CD14-positive monocyte (primary cell): ENCODE measurements at regions not wholly inside any gene's neighbourhood (a gene's known extent, or its start where the extent isn't known, plus 50 kb on each side); places are given as distances from the start of the nearest gene placed in this dataset.
A peak's percentile ranks its signal among the peaks of the same experiment; 100 is the strongest.

Experiments
- DNase-seq, 3 donors: peaks; one replicate each; pipeline ENCODE4 v3.0.0-alpha.2; 2011 to 2022
- H2AFZ ChIP-seq: 2 replicates; pipeline ENCODE4 v1.6.0; 2012; ENCODE audit warnings: mild to moderate bottlenecking, low read depth, low read length, inconsistent platforms; ENCODE audit not compliant: insufficient read depth, poor library complexity, severe bottlenecking
- H3K27ac ChIP-seq, 2 donors: 1 replicate in 1 of 2; 2 replicates in 1 of 2; pipeline ENCODE4 v1.5.1; 2012 to 2013; ENCODE audit warnings: low read length in 2 of 2, control low read depth in 1 of 2, inconsistent platforms in 1 of 2, low read depth in 1 of 2, mild to moderate bottlenecking in 1 of 2
- H3K27me3 ChIP-seq, 2 donors: one replicate each; pipeline versions ENCODE4 v1.6.0 to v1.6.1; 2011 to 2013; ENCODE audit warnings: low read length in 2 of 2; ENCODE audit not compliant: control insufficient read depth in 2 of 2, insufficient read depth in 2 of 2
- H3K36me3 ChIP-seq, 2 donors: replicated peaks in 1 of 2; 1 replicate in 1 of 2; 2 replicates in 1 of 2; pipeline versions ENCODE4 v1.5.1 to v1.6.1; 2012 to 2013; ENCODE audit warnings: low read length in 2 of 2, control low read depth in 1 of 2, inconsistent platforms in 1 of 2, mild to moderate bottlenecking in 1 of 2; ENCODE audit not compliant: insufficient read depth in 2 of 2, control insufficient read depth in 1 of 2
- H3K4me1 ChIP-seq, 2 donors: 1 replicate in 1 of 2; 2 replicates in 1 of 2; pipeline versions ENCODE4 v1.5.1 to v1.6.1; 2012 to 2013; ENCODE audit warnings: low read length in 2 of 2, control low read depth in 1 of 2, inconsistent platforms in 1 of 2, mild to moderate bottlenecking in 1 of 2, moderate library complexity in 1 of 2; ENCODE audit not compliant: insufficient read depth in 2 of 2, control insufficient read depth in 1 of 2
- H3K4me2 ChIP-seq: replicated peaks from 2 replicates; pipeline ENCODE3; 2012; ENCODE audit warnings: low read length, moderate library complexity, mild to moderate bottlenecking; ENCODE audit not compliant: poor library complexity, severe bottlenecking; ENCODE audit errors: extremely low read depth
- H3K4me3 ChIP-seq, 3 experiments: fragments of 200-600 bp in 1 of 3; sonication (generic) in 1 of 3; replicated peaks in 1 of 3; 1 replicate in 2 of 3; 2 replicates in 1 of 3; pipeline ENCODE4 v1.5.1; 2011 to 2013; ENCODE audit warnings: low read length in 3 of 3, mild to moderate bottlenecking in 3 of 3, control low read depth in 2 of 3, low read depth in 2 of 3, inconsistent platforms in 1 of 3, moderate library complexity in 1 of 3
- H3K79me2 ChIP-seq: 2 replicates; pipeline ENCODE4 v1.6.0; 2012; ENCODE audit warnings: mild to moderate bottlenecking, control low read depth, inconsistent platforms, low read length, moderate library complexity; ENCODE audit not compliant: insufficient read depth
- H3K9ac ChIP-seq: 2 replicates; pipeline ENCODE4 v1.6.0; 2017; ENCODE audit warnings: low read length, mild to moderate bottlenecking; ENCODE audit not compliant: insufficient read depth, poor library complexity, severe bottlenecking
- H3K9me3 ChIP-seq, 2 donors: replicated peaks in 1 of 2; 1 replicate in 1 of 2; 2 replicates in 1 of 2; pipeline versions ENCODE4 v1.5.1 to v1.6.1; 2012 to 2013; ENCODE audit warnings: low read length in 2 of 2, control low read depth in 1 of 2; ENCODE audit not compliant: control insufficient read depth in 1 of 2, insufficient read depth in 1 of 2
- H4K20me1 ChIP-seq: 2 replicates; pipeline ENCODE4 v1.6.0; 2012; ENCODE audit warnings: mild to moderate bottlenecking, low read length, control low read depth, moderate library complexity; ENCODE audit not compliant: insufficient read depth
- H3K27ac Mint-ChIP-seq, 7 donors: one replicate each; pipeline ENCODE4 v1.8.0; 2020; ENCODE audit warnings: mild to moderate bottlenecking in 7 of 7, mixed read lengths in 7 of 7, moderate library complexity in 6 of 7, inconsistent platforms in 2 of 7
- H3K27me3 Mint-ChIP-seq, 3 donors: one replicate each; pipeline ENCODE4 v1.8.0; 2021 to 2022; ENCODE audit warnings: low read depth in 3 of 3, mild to moderate bottlenecking in 3 of 3, mixed read lengths in 3 of 3, moderate library complexity in 3 of 3, inconsistent platforms in 1 of 3
- H3K36me3 Mint-ChIP-seq, 2 donors: one replicate each; pipeline ENCODE4 v1.8.0; 2020; ENCODE audit warnings: mixed read lengths in 2 of 2, inconsistent platforms in 1 of 2, mild to moderate bottlenecking in 1 of 2
- H3K4me1 Mint-ChIP-seq: one replicate; pipeline ENCODE4 v1.8.0; 2020; ENCODE audit warnings: mild to moderate bottlenecking, mixed read lengths
- H3K4me3 Mint-ChIP-seq, 2 donors: one replicate each; pipeline ENCODE4 v1.8.0; 2020; ENCODE audit warnings: mild to moderate bottlenecking in 2 of 2, mixed read lengths in 2 of 2, moderate library complexity in 1 of 2
- H3K9me3 Mint-ChIP-seq, 7 donors: one replicate each; pipeline ENCODE4 v1.8.0; 2020 to 2022; ENCODE audit warnings: mixed read lengths in 7 of 7, mild to moderate bottlenecking in 6 of 7, moderate library complexity in 6 of 7, inconsistent platforms in 2 of 7
- WGBS: methylation state at CpG from one replicate; pipeline ENCODE4 v1.1.5; 2013; ENCODE audit warnings: missing lambda C conversion rate; ENCODE audit not compliant: insufficient coverage; 5-methylcytosine and 5-hydroxymethylcytosine counted together
- intact Hi-C, 2 donors: fragments of 100-400 bp; cut with micrococcal nuclease; formaldehyde crosslinking; loops; one replicate each; pipeline versions ENCODE4 v1.15.0 to v1.15.1; 2023
- TF ChIP-seq, protein P1 (sequence below): fragments of 200-600 bp; IDR thresholded peaks from one replicate; pipeline ENCODE4 v1.8.0; 2022; ENCODE audit warnings: antibody characterized with exemption, mild to moderate bottlenecking

DNA sequence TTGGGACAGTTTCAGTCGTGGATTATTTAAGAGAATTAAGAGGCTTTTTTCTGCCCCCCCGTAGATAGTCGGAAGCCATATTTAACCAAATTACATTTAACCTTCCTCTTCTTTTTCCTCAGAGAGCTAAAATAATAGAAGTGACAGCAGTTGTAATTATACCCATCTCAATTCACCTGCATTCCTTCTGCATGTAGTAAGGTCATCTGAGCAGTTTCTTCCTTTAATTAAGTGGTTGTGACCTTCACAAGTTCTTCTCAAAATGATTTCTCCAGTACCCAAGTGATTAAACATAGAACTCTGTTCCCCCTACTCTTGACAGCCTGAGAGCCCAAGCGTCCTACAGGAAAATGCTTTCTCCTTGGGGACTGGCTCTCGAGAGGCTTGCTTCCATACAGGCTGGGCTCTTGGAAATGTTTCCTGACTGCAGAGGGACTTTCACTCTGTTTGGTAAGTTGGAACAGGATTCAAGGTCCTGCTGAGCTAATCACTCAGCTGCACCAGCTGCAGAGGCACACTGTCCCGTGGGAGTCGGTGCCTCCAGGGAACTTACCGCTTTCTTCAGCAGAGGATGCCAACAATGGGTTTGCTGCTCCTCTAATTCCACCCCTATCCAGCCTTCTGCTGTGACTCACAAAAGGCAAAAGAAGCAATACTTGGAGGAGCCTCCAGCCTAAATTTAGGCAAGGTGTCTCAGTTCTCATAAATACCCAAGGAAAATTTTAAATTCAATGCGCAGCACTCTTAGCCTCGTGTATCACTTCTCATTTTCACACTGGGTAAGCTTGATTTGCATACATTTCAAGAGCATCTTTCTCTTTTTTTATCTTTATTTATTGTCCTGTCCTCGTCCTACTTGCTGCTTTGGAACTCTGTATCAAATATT lies 414.9 kb downstream of the KIF16B start:
- H3K36me3 ChIP-seq, result no peaks in the 10 kb centered on the region
- no peak overlapping the region for H3K9ac ChIP-seq
- no peaks in the 10 kb centered on the region for H4K20me1 ChIP-seq
- H3K79me2 ChIP-seq, result no peaks in the 10 kb centered on the region
- Mint-ChIP-seq H3K9me3 (peaks cover 0 to 6% (median 2%) of the 10 kb centered on the region in 7 donors), H3K27ac (peak overlapping the region in 1 of 7 donors; percentile 9), H3K36me3 (no peaks in the 10 kb centered on the region), H3K4me3 (no peak overlapping the region), H3K27me3 (peaks cover 0 to 1% (median 1%) of the 10 kb centered on the region in 3 donors), H3K4me1 (no peaks in the 10 kb centered on the region)
- no peak overlapping the region for H3K27ac ChIP-seq
- H3K4me1 ChIP-seq, result no peaks in the 10 kb centered on the region
- DNase-seq, result no peak
- 73% methylated on average over 6 of the region's 11 CpGs for WGBS
- intact Hi-C loops, result no loop called here
- no peak overlapping the region for H3K4me2 ChIP-seq
- TF ChIP-seq, protein P1, sequence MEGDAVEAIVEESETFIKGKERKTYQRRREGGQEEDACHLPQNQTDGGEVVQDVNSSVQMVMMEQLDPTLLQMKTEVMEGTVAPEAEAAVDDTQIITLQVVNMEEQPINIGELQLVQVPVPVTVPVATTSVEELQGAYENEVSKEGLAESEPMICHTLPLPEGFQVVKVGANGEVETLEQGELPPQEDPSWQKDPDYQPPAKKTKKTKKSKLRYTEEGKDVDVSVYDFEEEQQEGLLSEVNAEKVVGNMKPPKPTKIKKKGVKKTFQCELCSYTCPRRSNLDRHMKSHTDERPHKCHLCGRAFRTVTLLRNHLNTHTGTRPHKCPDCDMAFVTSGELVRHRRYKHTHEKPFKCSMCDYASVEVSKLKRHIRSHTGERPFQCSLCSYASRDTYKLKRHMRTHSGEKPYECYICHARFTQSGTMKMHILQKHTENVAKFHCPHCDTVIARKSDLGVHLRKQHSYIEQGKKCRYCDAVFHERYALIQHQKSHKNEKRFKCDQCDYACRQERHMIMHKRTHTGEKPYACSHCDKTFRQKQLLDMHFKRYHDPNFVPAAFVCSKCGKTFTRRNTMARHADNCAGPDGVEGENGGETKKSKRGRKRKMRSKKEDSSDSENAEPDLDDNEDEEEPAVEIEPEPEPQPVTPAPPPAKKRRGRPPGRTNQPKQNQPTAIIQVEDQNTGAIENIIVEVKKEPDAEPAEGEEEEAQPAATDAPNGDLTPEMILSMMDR, result no peak
- no peaks in the 10 kb centered on the region for H3K27me3 ChIP-seq
- H3K4me3 ChIP-seq, result no peak overlapping the region
- no peak overlapping the region for H2AFZ ChIP-seq
- no peaks in the 10 kb centered on the region for H3K9me3 ChIP-seq

DNA sequence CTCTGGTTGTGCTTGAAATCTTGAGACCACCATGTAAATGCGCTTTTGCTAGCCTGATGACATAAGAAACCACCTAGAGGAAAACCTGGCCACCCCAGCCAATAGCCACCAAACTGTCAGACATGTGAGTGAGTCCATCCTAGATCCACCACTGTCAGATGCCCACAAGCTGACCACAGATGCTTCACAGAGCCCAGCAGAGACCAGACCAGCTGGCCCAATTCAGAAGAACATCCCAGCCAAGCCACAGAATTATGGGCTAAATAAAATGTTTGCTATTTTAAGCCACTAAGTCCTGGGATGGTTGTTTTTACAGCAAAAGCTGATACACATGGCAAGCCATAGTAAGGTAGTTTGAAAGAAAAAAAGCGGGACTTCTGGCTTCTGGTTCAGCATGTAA lies 425.3 kb downstream of the KIF16B start:
- peaks cover 3 to 5% of the 10 kb centered on the region in 2 donors for H3K9me3 ChIP-seq
- H3K9ac ChIP-seq, result no peak overlapping the region
- no peak overlapping the region for H3K27ac ChIP-seq
- Mint-ChIP-seq H3K9me3 (peaks cover 5 to 13% (median 8%) of the 10 kb centered on the region in 7 donors), H3K4me3 (no peak overlapping the region), H3K36me3 (no peaks in the 10 kb centered on the region), H3K27ac (no peak overlapping the region), H3K4me1 (no peaks in the 10 kb centered on the region), H3K27me3 (peaks cover 0 to 2% (median 0%) of the 10 kb centered on the region in 3 donors)
- H3K27me3 ChIP-seq, result no peaks in the 10 kb centered on the region
- TF ChIP-seq, protein P1, result no peak
- H3K36me3 ChIP-seq, result no peaks in the 10 kb centered on the region
- intact Hi-C loops, result no loop called here
- no peaks in the 10 kb centered on the region for H3K4me1 ChIP-seq
- H3K4me3 ChIP-seq, result no peak overlapping the region
- no peaks in the 10 kb centered on the region for H4K20me1 ChIP-seq
- H3K4me2 ChIP-seq, result no peak overlapping the region
- no peak for DNase-seq
- WGBS, result 100% methylated on average over 1 of the region's 2 CpGs
- no peak overlapping the region for H2AFZ ChIP-seq
- no peaks in the 10 kb centered on the region for H3K79me2 ChIP-seq
